Peyer's patch (tissue), 4 donors: ENCODE measurements at regions not wholly inside any gene's neighbourhood (a gene's known extent, or its start where the extent isn't known, plus 50 kb on each side); places are given as distances from the start of the nearest gene placed in this dataset.
A peak's percentile ranks its signal among the peaks of the same experiment; 100 is the strongest.

Source experiments
- DNase-seq, 3 donors: peaks; one replicate each; pipeline ENCODE4 v3.0.0-alpha.2; 2017 to 2019
- H3K27ac ChIP-seq, 4 donors: fragments of 200-600 bp; sonication (generic); one replicate each; pipeline ENCODE4 v1.5.1; 2016 to 2019
- H3K27me3 ChIP-seq, 2 donors: fragments of 200-600 bp; sonication (generic); one replicate each; pipeline ENCODE4 v1.5.1; 2019
- H3K36me3 ChIP-seq, 3 donors: fragments of 200-600 bp; sonication (generic); one replicate each; pipeline ENCODE4 v1.5.1; 2016 to 2019
- H3K4me1 ChIP-seq, 4 donors: fragments of 200-600 bp; sonication (generic); one replicate each; pipeline ENCODE4 v1.5.1; 2016 to 2019
- H3K4me3 ChIP-seq, 4 donors: fragments of 200-600 bp; sonication (generic); 1 replicate in 3 of 4; 2 replicates in 1 of 4; pipeline ENCODE4 v1.5.1; 2016 to 2019; ENCODE audit warnings: mild to moderate bottlenecking in 1 of 4
- H3K9me3 ChIP-seq, 4 donors: fragments of 200-600 bp; sonication (generic); one replicate each; pipeline ENCODE4 v1.5.1; 2016 to 2019; ENCODE audit warnings: mild to moderate bottlenecking in 1 of 4
- CTCF ChIP-seq, 6 experiments: fragments of 450-650 bp in 4 of 6; fragments of 200-600 bp in 2 of 6; sonication (generic) in 1 of 6; IDR thresholded peaks; one replicate each; pipeline ENCODE4 v1.5.1; 2017 to 2019; ENCODE audit warnings: antibody characterized with exemption in 6 of 6, mild to moderate bottlenecking in 3 of 6, moderate library complexity in 1 of 6
- POLR2A ChIP-seq, 2 donors: fragments of 450-650 bp; IDR thresholded peaks; one replicate each; pipeline ENCODE4 v1.5.1; 2017; ENCODE audit warnings: antibody characterized with exemption in 2 of 2, mild to moderate bottlenecking in 2 of 2, moderate library complexity in 2 of 2

DNA sequence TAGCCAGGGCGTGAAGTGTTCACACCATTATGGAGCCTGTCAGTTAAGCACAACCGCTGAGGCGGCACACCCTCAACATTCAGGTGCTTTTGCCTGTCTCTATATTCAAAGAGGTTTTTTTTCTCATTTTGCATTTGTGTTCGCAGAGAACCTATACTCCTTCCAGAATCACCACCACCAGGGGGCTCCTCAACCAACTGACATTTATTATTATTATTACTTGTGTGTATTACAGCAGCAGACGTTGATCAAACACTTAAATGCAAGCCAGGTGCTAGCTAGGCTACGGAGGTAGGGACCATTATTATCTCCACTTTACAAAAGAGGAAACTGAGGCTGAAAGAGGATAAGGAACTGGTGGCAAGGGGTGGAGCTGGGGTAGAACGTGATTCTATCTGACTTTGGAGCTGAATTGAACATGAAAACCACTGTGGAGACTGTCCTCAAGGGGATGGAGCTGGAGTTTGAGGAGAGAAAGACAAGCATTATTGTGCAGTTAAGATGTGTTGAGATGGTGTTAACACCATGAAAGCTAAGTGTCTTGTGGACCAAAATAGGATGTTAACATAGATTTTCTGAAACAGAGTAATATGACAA lies 133.8 kb upstream of the PLXNA4 start:
- no peaks in the 10 kb centered on the region for H3K9me3 ChIP-seq
- H3K4me3 ChIP-seq: no peak overlapping the region
- peak in 2 of 3 donors; percentile 23 to 51 for DNase-seq
- no peaks in the 10 kb centered on the region for H3K36me3 ChIP-seq
- H3K4me1 ChIP-seq: no peaks in the 10 kb centered on the region
- H3K27me3 ChIP-seq: no peaks in the 10 kb centered on the region
- no peak overlapping the region for H3K27ac ChIP-seq
- no peak for TF ChIP-seq POLR2A (IDR thresholded peaks at IDR 0.05)
- peak in 4 of 6 experiments; percentile 29 to 44 (median 42) for TF ChIP-seq CTCF (IDR thresholded peaks at IDR 0.05)

GRCh38 chr7:132708470-132708869 lies 132.2 kb upstream of the PLXNA4 start:
- no peak overlapping the region for H3K4me3 ChIP-seq
- TF ChIP-seq POLR2A (IDR thresholded peaks at IDR 0.05) (no peak), CTCF (IDR thresholded peaks at IDR 0.05) (no peak)
- DNase-seq: no peak
- H3K4me1 ChIP-seq: no peaks in the 10 kb centered on the region
- no peak overlapping the region for H3K27ac ChIP-seq
- H3K9me3 ChIP-seq: no peaks in the 10 kb centered on the region
- no peaks in the 10 kb centered on the region for H3K27me3 ChIP-seq
- H3K36me3 ChIP-seq: no peaks in the 10 kb centered on the region

DNA sequence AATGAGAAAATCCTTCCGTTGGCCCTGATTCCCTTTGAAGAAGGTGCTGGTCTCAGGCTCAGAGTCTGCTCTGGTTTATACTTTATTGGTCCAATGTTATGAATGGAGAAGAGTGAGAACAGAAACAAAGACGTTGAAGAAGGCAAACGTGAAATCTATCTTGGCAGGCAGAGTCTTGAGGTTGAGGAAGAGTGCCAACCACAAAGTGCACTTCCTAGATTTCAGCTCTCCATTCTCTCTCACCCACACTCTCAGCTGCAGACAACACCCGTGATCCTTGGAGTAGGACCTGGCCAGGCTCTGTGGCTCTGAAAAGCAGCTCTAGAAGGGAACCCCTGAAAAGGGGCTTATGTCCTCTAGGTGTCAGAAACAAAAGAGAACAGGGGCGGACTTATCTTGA lies 128.9 kb upstream of the PLXNA4 start:
- Histone ChIP-seq H3K9me3 (no peaks in the 10 kb centered on the region), H3K4me3 (no peak overlapping the region), H3K27ac (no peak overlapping the region), H3K27me3 (no peaks in the 10 kb centered on the region), H3K36me3 (no peaks in the 10 kb centered on the region), H3K4me1 (no peaks in the 10 kb centered on the region)
- TF ChIP-seq POLR2A (IDR thresholded peaks at IDR 0.05): no peak
- TF ChIP-seq CTCF (IDR thresholded peaks at IDR 0.05): no peak
- DNase-seq: no peak

GRCh38 chr7:132703742-132704141 lies 127.5 kb upstream of the PLXNA4 start:
- Histone ChIP-seq H3K27ac (no peak overlapping the region), H3K4me1 (no peaks in the 10 kb centered on the region), H3K36me3 (no peaks in the 10 kb centered on the region), H3K4me3 (no peak overlapping the region), H3K9me3 (no peaks in the 10 kb centered on the region), H3K27me3 (no peaks in the 10 kb centered on the region)
- DNase-seq: no peak
- TF ChIP-seq POLR2A (IDR thresholded peaks at IDR 0.05): no peak
- no peak for TF ChIP-seq CTCF (IDR thresholded peaks at IDR 0.05)

DNA sequence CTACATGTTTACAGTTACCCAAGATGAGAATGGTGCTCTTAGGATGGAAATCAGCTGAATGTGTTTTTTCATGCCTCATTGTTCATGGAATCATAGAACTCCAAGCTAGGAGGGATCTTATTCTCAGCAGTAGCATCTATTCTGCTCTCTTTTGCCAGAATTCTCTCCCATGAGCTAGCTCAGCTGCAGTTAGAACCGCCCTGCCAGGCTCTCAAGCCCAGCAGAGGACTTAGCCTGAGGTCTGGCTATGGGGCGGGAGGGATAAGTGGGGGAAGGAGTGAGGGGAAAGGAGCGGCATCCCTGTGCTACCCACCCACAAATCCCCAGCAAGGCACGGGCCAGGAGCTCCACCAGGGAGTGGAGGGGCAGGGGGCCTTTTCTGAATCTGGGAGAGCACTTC lies 120.7 kb upstream of the PLXNA4 start:
- no peak overlapping the region for H3K4me3 ChIP-seq
- no peak for DNase-seq
- no peaks in the 10 kb centered on the region for H3K9me3 ChIP-seq
- no peaks in the 10 kb centered on the region for H3K4me1 ChIP-seq
- no peak for TF ChIP-seq CTCF (IDR thresholded peaks at IDR 0.05)
- no peak for TF ChIP-seq POLR2A (IDR thresholded peaks at IDR 0.05)
- no peaks in the 10 kb centered on the region for H3K27me3 ChIP-seq
- no peaks in the 10 kb centered on the region for H3K36me3 ChIP-seq
- no peak overlapping the region for H3K27ac ChIP-seq

- Histone ChIP-seq H3K4me1 (no peaks in the 10 kb centered on the region), H3K27me3 (no peaks in the 10 kb centered on the region), H3K36me3 (no peaks in the 10 kb centered on the region), H3K27ac (no peak overlapping the region), H3K9me3 (no peaks in the 10 kb centered on the region), H3K4me3 (no peak overlapping the region)
- no peak for TF ChIP-seq CTCF (IDR thresholded peaks at IDR 0.05)
- no peak for TF ChIP-seq POLR2A (IDR thresholded peaks at IDR 0.05)
- DNase-seq: no peak
Measured at GRCh38 chr7:132696332-132696731, 120.1 kb upstream of the PLXNA4 start.
